ENCODE measurements at regions not wholly inside any gene's neighbourhood (a gene's known extent, or its start where the extent isn't known, plus 50 kb on each side); places are given as distances from the start of the nearest gene placed in this dataset.

GRCh38 chr18:65359479-65359878 lies 391.3 kb upstream of the CDH7 start:
- TF ChIP-seq CTCF (IDR thresholded peaks at IDR 0.05) (no peak), TEAD1 (CRISPR knock-in tag; IDR thresholded peaks at IDR 0.05) (no peak), SMAD3 (CRISPR knock-in tag; IDR thresholded peaks at IDR 0.05; ENCODE audit: borderline replicate concordance) (no peak), TCF7 (CRISPR knock-in tag; IDR thresholded peaks at IDR 0.05; ENCODE audit: low read depth) (no peak), CREB1 (CRISPR knock-in tag; IDR thresholded peaks at IDR 0.05) (no peak), SOX15 (CRISPR knock-in tag; IDR thresholded peaks at IDR 0.05) (no peak)
- TF ChIP-seq, protein P1, sequence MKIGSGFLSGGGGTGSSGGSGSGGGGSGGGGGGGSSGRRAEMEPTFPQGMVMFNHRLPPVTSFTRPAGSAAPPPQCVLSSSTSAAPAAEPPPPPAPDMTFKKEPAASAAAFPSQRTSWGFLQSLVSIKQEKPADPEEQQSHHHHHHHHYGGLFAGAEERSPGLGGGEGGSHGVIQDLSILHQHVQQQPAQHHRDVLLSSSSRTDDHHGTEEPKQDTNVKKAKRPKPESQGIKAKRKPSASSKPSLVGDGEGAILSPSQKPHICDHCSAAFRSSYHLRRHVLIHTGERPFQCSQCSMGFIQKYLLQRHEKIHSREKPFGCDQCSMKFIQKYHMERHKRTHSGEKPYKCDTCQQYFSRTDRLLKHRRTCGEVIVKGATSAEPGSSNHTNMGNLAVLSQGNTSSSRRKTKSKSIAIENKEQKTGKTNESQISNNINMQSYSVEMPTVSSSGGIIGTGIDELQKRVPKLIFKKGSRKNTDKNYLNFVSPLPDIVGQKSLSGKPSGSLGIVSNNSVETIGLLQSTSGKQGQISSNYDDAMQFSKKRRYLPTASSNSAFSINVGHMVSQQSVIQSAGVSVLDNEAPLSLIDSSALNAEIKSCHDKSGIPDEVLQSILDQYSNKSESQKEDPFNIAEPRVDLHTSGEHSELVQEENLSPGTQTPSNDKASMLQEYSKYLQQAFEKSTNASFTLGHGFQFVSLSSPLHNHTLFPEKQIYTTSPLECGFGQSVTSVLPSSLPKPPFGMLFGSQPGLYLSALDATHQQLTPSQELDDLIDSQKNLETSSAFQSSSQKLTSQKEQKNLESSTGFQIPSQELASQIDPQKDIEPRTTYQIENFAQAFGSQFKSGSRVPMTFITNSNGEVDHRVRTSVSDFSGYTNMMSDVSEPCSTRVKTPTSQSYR (CRISPR knock-in tag; IDR thresholded peaks at IDR 0.05), result no peak
